GM12874 (cell line): ENCODE measurements at regions not wholly inside any gene's neighbourhood (a gene's known extent, or its start where the extent isn't known, plus 50 kb on each side); places are given as distances from the start of the nearest gene placed in this dataset.

Experiments used
- CTCF ChIP-seq: IDR thresholded peaks from 2 replicates; pipeline ENCODE4 v1.5.1; 2011; ENCODE audit warnings: low read depth, mild to moderate bottlenecking, control low read depth, low read length, moderate library complexity; ENCODE audit not compliant: insufficient read depth

GRCh38 chr3:152970851-152971250 is 135.9 kb downstream of the P2RY1 start:
- no peak for TF ChIP-seq CTCF

- TF ChIP-seq CTCF, result no peak
These were observed 136.9 kb downstream of the P2RY1 start for GRCh38 chr3:152971880-152972279.

- TF ChIP-seq CTCF, result no peak
These were observed 138.6 kb downstream of the P2RY1 start for GRCh38 chr3:152973575-152973974.

DNA sequence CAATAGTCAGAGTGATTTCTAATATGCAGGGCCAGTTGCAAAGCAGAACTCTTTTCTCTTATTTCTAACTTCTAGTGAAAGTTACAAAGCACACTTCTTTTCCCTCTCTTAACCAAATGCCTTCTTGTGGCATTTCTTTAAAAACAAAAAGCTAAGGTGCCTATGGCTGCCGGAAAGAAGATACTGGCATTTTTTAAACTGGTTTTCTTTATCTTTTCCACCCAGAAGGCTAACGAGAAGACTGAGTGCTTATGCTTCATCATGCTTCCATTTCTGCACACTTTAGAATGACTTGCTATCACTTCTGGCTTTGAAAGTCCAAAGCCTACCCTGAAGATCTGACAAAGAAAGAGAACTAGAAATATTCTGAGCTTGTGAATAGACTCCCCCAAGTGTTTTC is 141.3 kb downstream of the P2RY1 start:
- no peak for TF ChIP-seq CTCF

DNA sequence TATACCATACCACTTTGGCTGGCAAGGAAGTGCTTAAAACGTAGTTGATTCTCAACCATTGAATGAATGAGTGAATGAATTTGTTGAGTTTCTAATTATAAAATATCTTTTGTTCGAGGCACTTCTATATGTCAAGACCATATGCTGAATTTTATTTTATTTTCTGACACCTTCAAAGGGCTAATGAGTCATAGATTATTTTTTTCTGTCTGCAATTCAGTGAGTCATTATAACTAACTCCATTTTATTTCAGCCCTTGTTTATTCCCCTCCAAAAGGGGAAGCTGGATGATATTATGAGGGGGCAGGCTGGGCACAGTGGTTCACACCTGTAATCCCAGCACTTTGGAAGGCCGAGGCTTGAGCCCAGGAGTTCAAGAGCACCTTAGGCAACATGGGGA is 142.4 kb downstream of the P2RY1 start:
- TF ChIP-seq CTCF, result no peak

DNA sequence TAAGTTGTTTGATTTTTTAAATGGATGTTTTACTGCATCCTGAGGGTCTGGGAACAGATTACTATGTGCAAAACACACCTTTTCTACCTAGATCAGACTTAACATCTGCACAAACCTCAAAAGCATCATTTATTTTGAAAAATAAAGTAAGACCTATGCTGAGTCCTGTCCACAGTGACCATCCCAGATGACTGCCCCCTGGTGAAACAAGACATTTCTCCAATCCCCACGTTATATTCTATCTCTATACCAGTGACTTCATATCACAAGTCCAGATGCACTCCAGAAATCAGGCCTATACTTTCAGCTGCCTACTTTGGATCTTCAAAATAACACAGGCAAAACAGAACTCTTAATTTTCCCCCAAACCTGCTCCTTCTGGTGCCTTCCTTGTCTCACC is 143.2 kb downstream of the P2RY1 start:
- TF ChIP-seq CTCF, result no peak

DNA sequence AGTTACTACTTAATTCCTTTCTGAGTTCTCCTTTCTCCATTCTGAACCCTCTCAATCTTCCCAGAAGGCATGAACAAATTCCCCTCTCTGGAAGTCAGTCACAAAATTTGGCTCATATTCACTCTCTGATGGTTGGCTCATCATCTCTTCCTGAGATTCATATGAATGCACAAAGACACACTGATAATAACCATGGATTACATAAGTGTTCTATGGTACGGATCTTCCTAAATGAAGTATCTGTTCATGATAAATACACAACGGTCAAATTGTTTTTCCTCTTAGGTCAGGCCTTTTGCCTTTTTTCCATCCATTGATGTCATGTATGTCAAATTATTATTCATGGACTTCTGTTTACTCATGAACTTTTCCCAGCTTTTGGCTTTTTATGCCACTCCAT is 162.6 kb downstream of the P2RY1 start:
- no peak for TF ChIP-seq CTCF

DNA sequence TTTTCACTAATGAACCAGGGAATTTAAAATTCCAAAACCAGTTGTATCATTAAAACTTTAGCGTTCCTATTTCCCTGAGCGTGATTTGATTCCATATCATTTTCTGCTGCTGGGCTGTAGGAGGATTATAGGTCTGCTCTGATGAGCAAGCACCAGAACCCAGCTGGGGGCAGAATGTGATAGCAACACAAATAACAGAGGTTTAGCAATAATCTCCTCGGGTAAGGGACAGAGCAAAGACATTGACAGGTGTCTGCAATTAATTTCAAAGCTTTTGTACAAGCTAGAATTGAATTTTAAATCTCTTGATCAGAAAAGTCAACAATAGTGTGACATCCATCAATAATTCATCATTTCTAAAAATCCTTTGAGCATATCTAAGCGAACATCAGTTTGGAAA is 163.4 kb upstream of the RAP2B start:
- no peak for TF ChIP-seq CTCF
